Neural crest cell (in vitro differentiated cells): ENCODE measurements at regions not wholly inside any gene's neighbourhood (a gene's known extent, or its start where the extent isn't known, plus 50 kb on each side); places are given as distances from the start of the nearest gene placed in this dataset.

Experiments
- DNase-seq: peaks from one replicate; pipeline ENCODE4 v3.0.0; 2021; ENCODE audit warnings: low read depth, mixed read lengths, low spot score
- H3K27ac Mint-ChIP-seq: one replicate; pipeline ENCODE4 v1.8.0; 2021; ENCODE audit warnings: mild to moderate bottlenecking, mixed read lengths; ENCODE audit not compliant: unreplicated experiment
- H3K27me3 Mint-ChIP-seq: 2 replicates; pipeline ENCODE4 v1.8.0; 2021; ENCODE audit warnings: low read depth, mild to moderate bottlenecking, mixed read lengths
- H3K36me3 Mint-ChIP-seq: 2 replicates; pipeline ENCODE4 v1.8.0; 2021; ENCODE audit warnings: low read depth, mild to moderate bottlenecking, mixed read lengths
- H3K4me1 Mint-ChIP-seq: 2 replicates; pipeline ENCODE4 v1.8.0; 2021; ENCODE audit warnings: mixed read lengths
- H3K4me3 Mint-ChIP-seq: one replicate; pipeline ENCODE4 v1.8.0; 2021; ENCODE audit warnings: mild to moderate bottlenecking, mixed read lengths
- H3K9me3 Mint-ChIP-seq: 2 replicates; pipeline ENCODE4 v1.8.0; 2021; ENCODE audit warnings: mixed read lengths
- TF ChIP-seq, protein P1 (sequence below): fragments of 200-600 bp; sonication (generic); conservative IDR thresholded peaks from 2 replicates; pipeline ENCODE4 v1.5.0; 2021; ENCODE audit warnings: antibody characterized with exemption, mild to moderate bottlenecking

DNA sequence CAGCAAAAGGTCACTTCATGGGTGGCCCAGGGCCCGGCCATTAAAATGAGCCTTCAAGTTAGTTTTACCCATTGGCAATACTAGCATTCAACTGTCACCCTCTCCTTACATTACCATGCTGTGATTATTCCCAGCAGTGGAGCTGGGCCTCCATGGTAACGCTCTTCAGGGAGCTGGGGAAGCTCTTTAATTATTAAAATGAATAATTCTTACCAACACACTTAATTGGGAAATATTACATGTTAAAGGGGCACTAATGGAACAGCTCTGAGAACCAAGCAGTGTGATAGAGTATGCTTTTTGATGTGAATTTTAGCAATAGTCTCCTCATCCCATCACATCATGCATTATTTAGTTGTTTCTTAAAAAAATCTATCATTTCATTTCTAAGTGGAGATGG is 187.2 kb downstream of the CEMIP2 start:
- H3K4me3 Mint-ChIP-seq, result no peak overlapping the region
- no peaks in the 10 kb centered on the region for H3K9me3 Mint-ChIP-seq
- H3K36me3 Mint-ChIP-seq, result no peaks in the 10 kb centered on the region

DNA sequence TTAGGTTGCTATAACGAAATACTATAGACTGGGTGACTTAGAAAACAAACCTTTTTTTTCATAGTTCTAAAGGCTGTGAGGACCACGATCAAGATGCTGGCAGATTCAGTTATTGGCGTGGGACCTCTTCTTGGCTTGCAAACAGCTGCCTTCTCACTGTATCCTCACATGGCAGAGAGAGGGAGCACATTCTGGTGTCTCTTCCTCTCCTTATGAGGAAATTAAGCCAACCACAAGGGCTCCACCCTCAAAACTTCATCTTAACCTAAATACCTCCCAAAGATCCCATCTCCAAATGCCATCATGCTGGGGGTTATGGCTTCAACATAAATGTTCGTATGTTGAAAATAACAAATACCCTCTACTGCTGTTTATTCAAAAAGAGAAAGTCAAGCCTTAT is 197.1 kb downstream of the CEMIP2 start:
- no peaks in the 10 kb centered on the region for H3K27me3 Mint-ChIP-seq
- TF ChIP-seq, protein P1, sequence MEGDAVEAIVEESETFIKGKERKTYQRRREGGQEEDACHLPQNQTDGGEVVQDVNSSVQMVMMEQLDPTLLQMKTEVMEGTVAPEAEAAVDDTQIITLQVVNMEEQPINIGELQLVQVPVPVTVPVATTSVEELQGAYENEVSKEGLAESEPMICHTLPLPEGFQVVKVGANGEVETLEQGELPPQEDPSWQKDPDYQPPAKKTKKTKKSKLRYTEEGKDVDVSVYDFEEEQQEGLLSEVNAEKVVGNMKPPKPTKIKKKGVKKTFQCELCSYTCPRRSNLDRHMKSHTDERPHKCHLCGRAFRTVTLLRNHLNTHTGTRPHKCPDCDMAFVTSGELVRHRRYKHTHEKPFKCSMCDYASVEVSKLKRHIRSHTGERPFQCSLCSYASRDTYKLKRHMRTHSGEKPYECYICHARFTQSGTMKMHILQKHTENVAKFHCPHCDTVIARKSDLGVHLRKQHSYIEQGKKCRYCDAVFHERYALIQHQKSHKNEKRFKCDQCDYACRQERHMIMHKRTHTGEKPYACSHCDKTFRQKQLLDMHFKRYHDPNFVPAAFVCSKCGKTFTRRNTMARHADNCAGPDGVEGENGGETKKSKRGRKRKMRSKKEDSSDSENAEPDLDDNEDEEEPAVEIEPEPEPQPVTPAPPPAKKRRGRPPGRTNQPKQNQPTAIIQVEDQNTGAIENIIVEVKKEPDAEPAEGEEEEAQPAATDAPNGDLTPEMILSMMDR, result no peak
- H3K4me1 Mint-ChIP-seq, result no peaks in the 10 kb centered on the region
- H3K27ac Mint-ChIP-seq, result no peak overlapping the region
- H3K9me3 Mint-ChIP-seq, result no peaks in the 10 kb centered on the region
- no peak for DNase-seq
- no peak overlapping the region for H3K4me3 Mint-ChIP-seq
- no peaks in the 10 kb centered on the region for H3K36me3 Mint-ChIP-seq

More for the DNA sequence above, 187.2 kb downstream of the CEMIP2 start:
- H3K27me3 Mint-ChIP-seq, result no peaks in the 10 kb centered on the region
- no peak overlapping the region for H3K27ac Mint-ChIP-seq
- TF ChIP-seq, protein P1, result no peak
- H3K4me1 Mint-ChIP-seq, result peaks cover 11% of the 10 kb centered on the region
- DNase-seq, result no peak

DNA sequence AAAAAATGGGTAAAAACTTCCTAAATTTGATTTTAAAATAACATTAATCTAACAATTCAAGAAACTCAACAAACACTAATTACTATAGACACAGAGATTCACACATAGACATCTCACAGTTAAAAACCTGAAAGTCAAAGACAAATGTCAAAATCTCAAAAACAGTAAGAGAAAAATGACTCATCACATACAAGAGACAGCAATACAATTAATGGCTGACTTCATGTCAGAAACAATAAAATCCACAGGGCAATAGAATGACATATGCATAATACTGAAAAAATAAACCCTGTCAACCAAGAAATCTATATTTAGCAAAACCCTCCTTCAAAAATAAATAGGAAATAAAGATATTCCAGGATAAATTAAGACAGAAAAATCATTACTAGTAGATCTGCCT is 200.4 kb downstream of the CEMIP2 start:
- Mint-ChIP-seq H3K27ac (no peak overlapping the region), H3K4me3 (no peak overlapping the region)

DNA sequence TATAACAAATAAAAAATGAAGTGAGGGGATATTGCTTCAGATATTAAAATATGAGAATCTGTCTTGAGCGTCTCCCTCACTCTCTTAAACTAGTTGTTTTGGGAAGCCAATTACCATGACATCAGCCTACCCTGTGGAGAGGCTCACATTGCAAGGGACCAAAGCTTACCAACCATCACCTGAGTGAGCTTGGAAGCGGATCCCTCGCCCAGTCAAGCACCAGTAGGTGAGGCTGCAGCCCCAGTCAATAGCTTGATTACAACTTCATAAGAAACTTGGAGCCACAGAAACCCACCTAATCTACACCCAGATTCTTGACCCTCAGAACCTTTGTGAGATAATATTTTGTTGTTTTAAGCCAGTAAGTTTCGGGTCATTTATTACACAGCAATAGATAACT is 206.2 kb downstream of the CEMIP2 start:
- H3K4me3 Mint-ChIP-seq, result no peak overlapping the region
- TF ChIP-seq, protein P1, result no peak
- no peaks in the 10 kb centered on the region for H3K36me3 Mint-ChIP-seq
- DNase-seq, result no peak
- H3K27me3 Mint-ChIP-seq, result no peaks in the 10 kb centered on the region
- H3K4me1 Mint-ChIP-seq, result no peaks in the 10 kb centered on the region
- H3K27ac Mint-ChIP-seq, result no peak overlapping the region
- H3K9me3 Mint-ChIP-seq, result no peaks in the 10 kb centered on the region

More for the DNA sequence above, 200.4 kb downstream of the CEMIP2 start:
- TF ChIP-seq, protein P1, result no peak
- Mint-ChIP-seq H3K27me3 (no peaks in the 10 kb centered on the region), H3K4me1 (no peaks in the 10 kb centered on the region), H3K9me3 (no peaks in the 10 kb centered on the region), H3K36me3 (no peaks in the 10 kb centered on the region)
- no peak for DNase-seq

DNA sequence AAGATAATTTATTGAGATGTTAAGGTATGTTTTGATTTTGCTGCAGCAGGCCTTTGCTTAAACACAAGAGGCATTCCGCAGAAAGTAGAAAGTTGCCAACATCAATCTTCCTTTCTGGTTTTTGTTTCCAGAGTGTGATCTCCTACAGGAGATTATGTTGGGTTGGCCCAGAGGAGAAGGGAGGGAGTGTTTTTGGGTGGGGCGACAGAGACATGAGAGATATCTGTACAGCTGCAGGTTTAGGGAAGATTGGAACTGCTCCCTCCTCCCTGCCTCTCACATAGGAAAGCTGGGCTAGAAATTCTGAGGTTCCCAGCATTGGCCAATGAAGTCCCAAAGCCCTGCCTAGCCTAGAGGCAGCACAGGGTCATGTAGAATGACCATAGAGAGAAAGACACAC is 211.0 kb downstream of the CEMIP2 start:
- TF ChIP-seq, protein P1, result no peak
- no peak for DNase-seq
- Mint-ChIP-seq H3K36me3 (no peaks in the 10 kb centered on the region), H3K4me1 (peaks cover 3% of the 10 kb centered on the region), H3K27ac (no peak overlapping the region), H3K27me3 (peaks cover 5% of the 10 kb centered on the region), H3K9me3 (no peaks in the 10 kb centered on the region), H3K4me3 (no peak overlapping the region)

DNA sequence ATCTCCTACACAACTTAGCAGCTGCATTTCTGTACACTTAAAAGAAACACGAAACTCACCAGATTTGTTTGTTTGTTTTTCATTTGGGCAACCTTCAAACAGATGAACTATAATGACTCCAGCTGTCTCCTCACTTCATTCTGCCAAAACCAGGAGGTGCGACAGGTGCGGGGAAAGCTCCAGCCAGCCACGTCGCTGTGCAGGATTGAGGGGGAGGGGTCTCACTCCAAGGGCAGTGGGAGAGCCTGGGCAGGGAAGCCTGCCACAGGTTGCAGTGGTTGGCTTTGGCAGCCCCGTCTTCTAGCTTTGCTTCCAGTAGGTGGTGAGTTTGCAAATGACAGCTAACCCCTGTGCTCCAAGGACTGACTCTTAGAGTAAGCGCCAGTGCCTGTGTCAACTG is 215.8 kb downstream of the CEMIP2 start:
- Mint-ChIP-seq H3K27me3 (peaks cover 17% of the 10 kb centered on the region), H3K9me3 (no peaks in the 10 kb centered on the region), H3K4me1 (peaks cover 6% of the 10 kb centered on the region), H3K27ac (no peak overlapping the region), H3K4me3 (no peak overlapping the region), H3K36me3 (no peaks in the 10 kb centered on the region)
- TF ChIP-seq, protein P1, result no peak
- no peak for DNase-seq
